Lower leg skin (tissue), 3 donors: ENCODE measurements at regions not wholly inside any gene's neighbourhood (a gene's known extent, or its start where the extent isn't known, plus 50 kb on each side); places are given as distances from the start of the nearest gene placed in this dataset.

Source experiments
- CTCF ChIP-seq, 3 donors: fragments of 450-650 bp; IDR thresholded peaks; one replicate each; pipeline ENCODE4 v1.5.1; 2016; ENCODE audit warnings: antibody characterized with exemption in 3 of 3, mild to moderate bottlenecking in 3 of 3, moderate library complexity in 2 of 3
- POLR2A ChIP-seq, 2 donors: fragments of 450-650 bp; IDR thresholded peaks; one replicate each; pipeline ENCODE4 v1.6.1; 2016 to 2017; ENCODE audit warnings: antibody characterized with exemption in 2 of 2, mild to moderate bottlenecking in 1 of 2, moderate library complexity in 1 of 2

DNA sequence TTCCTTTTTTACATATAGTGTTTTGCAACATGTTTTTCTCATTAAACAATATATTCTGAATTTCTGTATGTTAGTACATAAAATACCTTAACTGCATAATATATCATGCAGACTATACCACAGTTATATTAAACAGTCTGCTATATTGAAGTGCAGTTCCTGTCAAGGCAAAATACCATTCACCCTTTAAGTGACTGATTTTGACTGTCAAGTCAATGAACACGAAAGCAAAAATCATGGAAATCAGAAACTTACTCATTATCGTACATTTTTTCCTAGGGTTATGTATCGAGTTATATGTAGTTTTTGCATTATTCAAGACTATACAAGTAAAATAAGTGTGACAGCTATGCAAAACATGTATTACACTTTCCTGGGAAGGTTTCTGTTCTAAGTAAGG, 361.6 kb upstream of the MAP2 start:
- TF ChIP-seq CTCF (IDR thresholded peaks at IDR 0.05) (no peak), POLR2A (IDR thresholded peaks at IDR 0.05) (no peak)
